Liver (tissue), 8 donors: ENCODE measurements at regions not wholly inside any gene's neighbourhood (a gene's known extent, or its start where the extent isn't known, plus 50 kb on each side); places are given as distances from the start of the nearest gene placed in this dataset.

Source experiments
- DNase-seq: peaks from one replicate; pipeline ENCODE4 v3.0.0-alpha.2; 2017; ENCODE audit warnings: low spot score
- H3K27ac ChIP-seq, 2 donors: one replicate each; pipeline ENCODE4 v1.7.0; 2013; ENCODE audit warnings: inconsistent platforms in 2 of 2, low read length in 2 of 2, control low read depth in 1 of 2, low read depth in 1 of 2, mild to moderate bottlenecking in 1 of 2
- H3K27me3 ChIP-seq, 4 donors: one replicate each; pipeline versions ENCODE4 v1.6.1 to v1.7.0; 2013; ENCODE audit warnings: low read length in 3 of 4, inconsistent platforms in 1 of 4, mild to moderate bottlenecking in 1 of 4, moderate library complexity in 1 of 4; ENCODE audit not compliant: control insufficient read depth in 4 of 4, insufficient read depth in 4 of 4
- H3K36me3 ChIP-seq, 4 donors: one replicate each; pipeline versions ENCODE4 v1.6.1 to v1.7.0; 2013; ENCODE audit warnings: low read length in 3 of 4, mild to moderate bottlenecking in 3 of 4, low read depth in 1 of 4, moderate library complexity in 1 of 4; ENCODE audit not compliant: control insufficient read depth in 4 of 4, insufficient read depth in 3 of 4
- H3K4me1 ChIP-seq, 4 donors: one replicate each; pipeline versions ENCODE4 v1.6.1 to v1.7.0; 2013; ENCODE audit warnings: low read length in 3 of 4, mild to moderate bottlenecking in 3 of 4, moderate library complexity in 1 of 4; ENCODE audit not compliant: control insufficient read depth in 4 of 4, insufficient read depth in 4 of 4
- H3K4me3 ChIP-seq, 3 donors: one replicate each; pipeline versions ENCODE4 v1.6.1 to v1.7.0; 2013; ENCODE audit warnings: low read length in 3 of 3, control low read depth in 1 of 3, low read depth in 1 of 3, mild to moderate bottlenecking in 1 of 3
- H3K9ac ChIP-seq, 2 donors: one replicate each; pipeline ENCODE4 v1.7.0; 2013; ENCODE audit warnings: low read length in 2 of 2, mild to moderate bottlenecking in 2 of 2, moderate library complexity in 2 of 2, control low read depth in 1 of 2, low read depth in 1 of 2
- H3K9me3 ChIP-seq, 4 donors: one replicate each; pipeline versions ENCODE4 v1.6.1 to v1.7.0; 2013; ENCODE audit warnings: low read length in 3 of 4; ENCODE audit not compliant: control insufficient read depth in 4 of 4
- EGR1 ChIP-seq, 2 donors: IDR thresholded peaks; 2 replicates each; pipeline ENCODE4 v1.6.1; 2016 to 2018; ENCODE audit warnings: antibody characterized with exemption in 2 of 2, low read depth in 2 of 2
- FOXA1 ChIP-seq: IDR thresholded peaks from 2 replicates; pipeline ENCODE4 v1.6.1; 2016; ENCODE audit warnings: antibody characterized with exemption
- FOXA2 ChIP-seq: IDR thresholded peaks from 2 replicates; pipeline ENCODE4 v1.6.1; 2016; ENCODE audit warnings: antibody characterized with exemption
- GABPA ChIP-seq, 2 donors: IDR thresholded peaks in 1 of 2; conservative IDR thresholded peaks in 1 of 2; 2 replicates each; pipeline ENCODE4 v1.6.1; 2016; ENCODE audit warnings: antibody characterized with exemption in 2 of 2, mild to moderate bottlenecking in 1 of 2, moderate library complexity in 1 of 2
- HNF4A ChIP-seq, 2 donors: conservative IDR thresholded peaks; 2 replicates each; pipeline ENCODE4 v1.6.1; 2016; ENCODE audit warnings: antibody characterized with exemption in 2 of 2, mild to moderate bottlenecking in 2 of 2
- HNF4G ChIP-seq: IDR thresholded peaks from 2 replicates; pipeline ENCODE4 v1.6.1; 2016; ENCODE audit warnings: antibody characterized with exemption
- JUND ChIP-seq, 2 donors: IDR thresholded peaks; 2 replicates each; pipeline ENCODE4 v1.6.1; 2016; ENCODE audit warnings: antibody characterized with exemption in 2 of 2
- NR2F2 ChIP-seq: IDR thresholded peaks from 2 replicates; pipeline ENCODE4 v1.6.1; 2016; ENCODE audit warnings: antibody characterized with exemption
- RAD21 ChIP-seq, 2 donors: IDR thresholded peaks; 2 replicates each; pipeline ENCODE4 v1.6.1; 2016; ENCODE audit warnings: antibody characterized with exemption in 2 of 2, mild to moderate bottlenecking in 2 of 2
- RXRA ChIP-seq, 2 donors: IDR thresholded peaks; 2 replicates each; pipeline ENCODE4 v1.6.1; 2017 to 2018; ENCODE audit warnings: antibody characterized with exemption in 2 of 2, mild to moderate bottlenecking in 1 of 2
- SP1 ChIP-seq: IDR thresholded peaks from 2 replicates; pipeline ENCODE4 v1.6.1; 2018; ENCODE audit warnings: antibody characterized with exemption, mild to moderate bottlenecking
- TAF1 ChIP-seq: conservative IDR thresholded peaks from 2 replicates; pipeline ENCODE4 v1.6.1; 2016; ENCODE audit warnings: antibody characterized with exemption, mild to moderate bottlenecking
- YY1 ChIP-seq: IDR thresholded peaks from 2 replicates; pipeline ENCODE4 v1.6.1; 2016; ENCODE audit warnings: antibody characterized with exemption, mild to moderate bottlenecking
- WGBS: extraction: QIAGEN DNeasy Blood & Tissue Kit; methylation state at CpG from one replicate; pipeline ENCODE4 v1.1.7; 2013; 5-methylcytosine and 5-hydroxymethylcytosine counted together
- TF ChIP-seq, protein P1 (sequence below): IDR thresholded peaks from 2 replicates; pipeline ENCODE4 v1.6.1; 2016; ENCODE audit warnings: antibody characterized with exemption, mild to moderate bottlenecking
- TF ChIP-seq, protein P2 (sequence below): IDR thresholded peaks from 2 replicates; pipeline ENCODE4 v1.6.1; 2016; ENCODE audit warnings: antibody characterized with exemption
- TF ChIP-seq, protein P3 (sequence below): IDR thresholded peaks from 2 replicates; pipeline ENCODE4 v1.6.1; 2016; ENCODE audit warnings: antibody characterized with exemption
- TF ChIP-seq, protein P4 (sequence below): IDR thresholded peaks from 2 replicates; pipeline ENCODE4 v1.6.1; 2016; ENCODE audit warnings: antibody characterized with exemption
- TF ChIP-seq, protein P5 (sequence below): fragments of 150-350 bp; IDR thresholded peaks from 2 replicates; pipeline ENCODE4 v1.5.1; 2017; ENCODE audit warnings: improper control_type of control experiment, low read depth, low read length; ENCODE audit not compliant: missing input control
- donor health status: healthy.
- donor health status: healthy.
- donor health status: healthy.
- donor health status: healthy.
- donor health status: healthy.

DNA sequence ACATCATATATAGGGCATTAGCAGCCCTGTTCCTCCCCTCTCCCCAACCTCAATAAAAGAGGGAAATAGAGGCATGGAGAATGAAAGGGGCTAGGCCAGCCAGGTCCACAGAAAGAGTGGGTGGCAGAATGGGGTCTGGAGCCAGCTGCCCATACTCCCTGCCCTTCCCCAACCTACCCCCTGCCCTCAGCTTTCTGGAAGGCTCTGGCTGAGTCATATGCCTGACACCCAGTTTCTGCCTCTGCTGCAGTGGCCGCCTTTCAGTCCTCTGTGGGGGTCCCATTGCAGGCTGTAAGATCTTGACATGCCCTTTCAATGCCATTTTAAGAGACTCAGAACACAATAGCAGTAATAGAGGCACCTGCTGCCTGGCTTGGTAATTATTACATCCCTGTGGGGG, 95.7 kb downstream of the LINGO1 start:
- Histone ChIP-seq H3K27me3 (peaks cover 0 to 7% (median 0%) of the 10 kb centered on the region in 4 donors), H3K9me3 (no peaks in the 10 kb centered on the region), H3K36me3 (no peaks in the 10 kb centered on the region), H3K9ac (no peak overlapping the region), H3K27ac (no peak overlapping the region), H3K4me3 (no peak overlapping the region), H3K4me1 (no peaks in the 10 kb centered on the region)
- DNase-seq, result no peak
- TF ChIP-seq NR2F2 (no peak), SP1 (no peak), RAD21 (IDR thresholded peaks at IDR 0.05) (no peak), FOXA1 (no peak), RXRA (IDR thresholded peaks at IDR 0.05) (no peak), FOXA2 (no peak), HNF4A (conservative IDR thresholded peaks at IDR 0.05) (no peak), GABPA (IDR thresholded peaks at IDR 0.05 in 1 of 2, conservative IDR thresholded peaks at IDR 0.05 in 1 of 2) (no peak), YY1 (no peak), JUND (IDR thresholded peaks at IDR 0.05) (no peak), TAF1 (no peak), EGR1 (IDR thresholded peaks at IDR 0.05; ENCODE audit: low read depth in 2 of 2) (no peak), HNF4G (no peak)
- TF ChIP-seq, protein P1, sequence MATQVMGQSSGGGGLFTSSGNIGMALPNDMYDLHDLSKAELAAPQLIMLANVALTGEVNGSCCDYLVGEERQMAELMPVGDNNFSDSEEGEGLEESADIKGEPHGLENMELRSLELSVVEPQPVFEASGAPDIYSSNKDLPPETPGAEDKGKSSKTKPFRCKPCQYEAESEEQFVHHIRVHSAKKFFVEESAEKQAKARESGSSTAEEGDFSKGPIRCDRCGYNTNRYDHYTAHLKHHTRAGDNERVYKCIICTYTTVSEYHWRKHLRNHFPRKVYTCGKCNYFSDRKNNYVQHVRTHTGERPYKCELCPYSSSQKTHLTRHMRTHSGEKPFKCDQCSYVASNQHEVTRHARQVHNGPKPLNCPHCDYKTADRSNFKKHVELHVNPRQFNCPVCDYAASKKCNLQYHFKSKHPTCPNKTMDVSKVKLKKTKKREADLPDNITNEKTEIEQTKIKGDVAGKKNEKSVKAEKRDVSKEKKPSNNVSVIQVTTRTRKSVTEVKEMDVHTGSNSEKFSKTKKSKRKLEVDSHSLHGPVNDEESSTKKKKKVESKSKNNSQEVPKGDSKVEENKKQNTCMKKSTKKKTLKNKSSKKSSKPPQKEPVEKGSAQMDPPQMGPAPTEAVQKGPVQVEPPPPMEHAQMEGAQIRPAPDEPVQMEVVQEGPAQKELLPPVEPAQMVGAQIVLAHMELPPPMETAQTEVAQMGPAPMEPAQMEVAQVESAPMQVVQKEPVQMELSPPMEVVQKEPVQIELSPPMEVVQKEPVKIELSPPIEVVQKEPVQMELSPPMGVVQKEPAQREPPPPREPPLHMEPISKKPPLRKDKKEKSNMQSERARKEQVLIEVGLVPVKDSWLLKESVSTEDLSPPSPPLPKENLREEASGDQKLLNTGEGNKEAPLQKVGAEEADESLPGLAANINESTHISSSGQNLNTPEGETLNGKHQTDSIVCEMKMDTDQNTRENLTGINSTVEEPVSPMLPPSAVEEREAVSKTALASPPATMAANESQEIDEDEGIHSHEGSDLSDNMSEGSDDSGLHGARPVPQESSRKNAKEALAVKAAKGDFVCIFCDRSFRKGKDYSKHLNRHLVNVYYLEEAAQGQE, result no peak
- TF ChIP-seq, protein P2, sequence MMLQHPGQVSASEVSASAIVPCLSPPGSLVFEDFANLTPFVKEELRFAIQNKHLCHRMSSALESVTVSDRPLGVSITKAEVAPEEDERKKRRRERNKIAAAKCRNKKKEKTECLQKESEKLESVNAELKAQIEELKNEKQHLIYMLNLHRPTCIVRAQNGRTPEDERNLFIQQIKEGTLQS, result no peak
- TF ChIP-seq, protein P3, sequence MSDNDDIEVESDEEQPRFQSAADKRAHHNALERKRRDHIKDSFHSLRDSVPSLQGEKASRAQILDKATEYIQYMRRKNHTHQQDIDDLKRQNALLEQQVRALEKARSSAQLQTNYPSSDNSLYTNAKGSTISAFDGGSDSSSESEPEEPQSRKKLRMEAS, result no peak
- TF ChIP-seq, protein P4, sequence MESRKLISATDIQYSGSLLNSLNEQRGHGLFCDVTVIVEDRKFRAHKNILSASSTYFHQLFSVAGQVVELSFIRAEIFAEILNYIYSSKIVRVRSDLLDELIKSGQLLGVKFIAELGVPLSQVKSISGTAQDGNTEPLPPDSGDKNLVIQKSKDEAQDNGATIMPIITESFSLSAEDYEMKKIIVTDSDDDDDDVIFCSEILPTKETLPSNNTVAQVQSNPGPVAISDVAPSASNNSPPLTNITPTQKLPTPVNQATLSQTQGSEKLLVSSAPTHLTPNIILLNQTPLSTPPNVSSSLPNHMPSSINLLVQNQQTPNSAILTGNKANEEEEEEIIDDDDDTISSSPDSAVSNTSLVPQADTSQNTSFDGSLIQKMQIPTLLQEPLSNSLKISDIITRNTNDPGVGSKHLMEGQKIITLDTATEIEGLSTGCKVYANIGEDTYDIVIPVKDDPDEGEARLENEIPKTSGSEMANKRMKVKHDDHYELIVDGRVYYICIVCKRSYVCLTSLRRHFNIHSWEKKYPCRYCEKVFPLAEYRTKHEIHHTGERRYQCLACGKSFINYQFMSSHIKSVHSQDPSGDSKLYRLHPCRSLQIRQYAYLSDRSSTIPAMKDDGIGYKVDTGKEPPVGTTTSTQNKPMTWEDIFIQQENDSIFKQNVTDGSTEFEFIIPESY, result no peak
- TF ChIP-seq, protein P5, sequence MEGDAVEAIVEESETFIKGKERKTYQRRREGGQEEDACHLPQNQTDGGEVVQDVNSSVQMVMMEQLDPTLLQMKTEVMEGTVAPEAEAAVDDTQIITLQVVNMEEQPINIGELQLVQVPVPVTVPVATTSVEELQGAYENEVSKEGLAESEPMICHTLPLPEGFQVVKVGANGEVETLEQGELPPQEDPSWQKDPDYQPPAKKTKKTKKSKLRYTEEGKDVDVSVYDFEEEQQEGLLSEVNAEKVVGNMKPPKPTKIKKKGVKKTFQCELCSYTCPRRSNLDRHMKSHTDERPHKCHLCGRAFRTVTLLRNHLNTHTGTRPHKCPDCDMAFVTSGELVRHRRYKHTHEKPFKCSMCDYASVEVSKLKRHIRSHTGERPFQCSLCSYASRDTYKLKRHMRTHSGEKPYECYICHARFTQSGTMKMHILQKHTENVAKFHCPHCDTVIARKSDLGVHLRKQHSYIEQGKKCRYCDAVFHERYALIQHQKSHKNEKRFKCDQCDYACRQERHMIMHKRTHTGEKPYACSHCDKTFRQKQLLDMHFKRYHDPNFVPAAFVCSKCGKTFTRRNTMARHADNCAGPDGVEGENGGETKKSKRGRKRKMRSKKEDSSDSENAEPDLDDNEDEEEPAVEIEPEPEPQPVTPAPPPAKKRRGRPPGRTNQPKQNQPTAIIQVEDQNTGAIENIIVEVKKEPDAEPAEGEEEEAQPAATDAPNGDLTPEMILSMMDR, result no peak
- 96% methylated on average over 1 of the region's 1 CpG for WGBS
